GM12874 (cell line): ENCODE measurements at regions not wholly inside any gene's neighbourhood (a gene's known extent, or its start where the extent isn't known, plus 50 kb on each side); places are given as distances from the start of the nearest gene placed in this dataset.

Experiments
- CTCF ChIP-seq: IDR thresholded peaks from 2 replicates; pipeline ENCODE4 v1.5.1; 2011; ENCODE audit warnings: low read depth, mild to moderate bottlenecking, control low read depth, low read length, moderate library complexity; ENCODE audit not compliant: insufficient read depth

- TF ChIP-seq CTCF, result no peak
Observed at GRCh38 chr14:31944256-31945073, 132.6 kb upstream of the ARHGAP5 start.

GRCh38 chr14:31945074-31945613, 132.0 kb upstream of the ARHGAP5 start:
- no peak for TF ChIP-seq CTCF

- TF ChIP-seq CTCF, result no peak
Observed at GRCh38 chr14:31945701-31946100, 131.4 kb upstream of the ARHGAP5 start.

GRCh38 chr14:31947076-31947475, 130.0 kb upstream of the ARHGAP5 start:
- TF ChIP-seq CTCF, result no peak

- no peak for TF ChIP-seq CTCF
Observed at GRCh38 chr14:31947680-31948595, 129.2 kb upstream of the ARHGAP5 start.

GRCh38 chr14:31949709-31950108, 127.4 kb upstream of the ARHGAP5 start:
- TF ChIP-seq CTCF, result no peak

- no peak for TF ChIP-seq CTCF
Observed at GRCh38 chr14:31950331-31950730, 126.8 kb upstream of the ARHGAP5 start.
